ENCODE measurements at regions not wholly inside any gene's neighbourhood (a gene's known extent, or its start where the extent isn't known, plus 50 kb on each side); places are given as distances from the start of the nearest gene placed in this dataset.

GRCh38 chr2:239489481-239489880 is 88.7 kb upstream of the HDAC4 start:
- Histone ChIP-seq H3K4me1 (no peaks in the 10 kb centered on the region), H3K27ac (no peak overlapping the region), H3K9me3 (no peaks in the 10 kb centered on the region), H3K4me3 (no peak overlapping the region), H3K27me3 (no peaks in the 10 kb centered on the region), H3K36me3 (no peaks in the 10 kb centered on the region)
- TF ChIP-seq CTCF (IDR thresholded peaks at IDR 0.05) (no peak), POLR2A (IDR thresholded peaks at IDR 0.05) (no peak)
- DNase-seq: no peak

- H3K4me3 ChIP-seq: no peak overlapping the region
- H3K27me3 ChIP-seq: no peaks in the 10 kb centered on the region
- TF ChIP-seq CTCF (IDR thresholded peaks at IDR 0.05) (no peak), POLR2A (IDR thresholded peaks at IDR 0.05) (no peak)
- H3K4me1 ChIP-seq: peaks cover 0 to 3% (median 0%) of the 10 kb centered on the region in 4 donors
- no peaks in the 10 kb centered on the region for H3K9me3 ChIP-seq
- no peaks in the 10 kb centered on the region for H3K36me3 ChIP-seq
- DNase-seq: no peak
- H3K27ac ChIP-seq: no peak overlapping the region
These were observed 87.3 kb upstream of the HDAC4 start for GRCh38 chr2:239488125-239488524.

GRCh38 chr2:239487272-239487671 is 86.5 kb upstream of the HDAC4 start:
- TF ChIP-seq CTCF (IDR thresholded peaks at IDR 0.05) (no peak), POLR2A (IDR thresholded peaks at IDR 0.05) (no peak)
- H3K36me3 ChIP-seq: no peaks in the 10 kb centered on the region
- no peak for DNase-seq
- H3K27ac ChIP-seq: no peak overlapping the region
- H3K4me1 ChIP-seq: peaks cover 0 to 5% (median 0%) of the 10 kb centered on the region in 4 donors
- no peaks in the 10 kb centered on the region for H3K27me3 ChIP-seq
- no peak overlapping the region for H3K4me3 ChIP-seq
- no peaks in the 10 kb centered on the region for H3K9me3 ChIP-seq

- Histone ChIP-seq H3K9me3 (no peaks in the 10 kb centered on the region), H3K4me3 (no peak overlapping the region), H3K4me1 (peaks cover 0 to 11% (median 0%) of the 10 kb centered on the region in 4 donors), H3K27ac (no peak overlapping the region), H3K27me3 (no peaks in the 10 kb centered on the region), H3K36me3 (no peaks in the 10 kb centered on the region)
- TF ChIP-seq CTCF (IDR thresholded peaks at IDR 0.05): no peak
- no peak for TF ChIP-seq POLR2A (IDR thresholded peaks at IDR 0.05)
- no peak for DNase-seq
These were observed 84.8 kb upstream of the HDAC4 start for GRCh38 chr2:239485622-239486021.

GRCh38 chr2:239484571-239485355 is 83.9 kb upstream of the HDAC4 start:
- no peak for TF ChIP-seq CTCF (IDR thresholded peaks at IDR 0.05)
- no peak for TF ChIP-seq POLR2A (IDR thresholded peaks at IDR 0.05)

More at GRCh38 chr2:239484571-239485355, 83.9 kb upstream of the HDAC4 start:
- Histone ChIP-seq H3K36me3 (no peaks in the 10 kb centered on the region), H3K27ac (no peak overlapping the region), H3K9me3 (no peaks in the 10 kb centered on the region), H3K27me3 (no peaks in the 10 kb centered on the region), H3K4me3 (no peak overlapping the region), H3K4me1 (peaks cover 0 to 11% (median 0%) of the 10 kb centered on the region in 4 donors)
- no peak for DNase-seq
